GM13976 (cell line): ENCODE measurements at regions not wholly inside any gene's neighbourhood (a gene's known extent, or its start where the extent isn't known, plus 50 kb on each side); places are given as distances from the start of the nearest gene placed in this dataset.
"Not testable (repeated sequence)": the region's sequence is repeated elsewhere in the genome, so short reads cannot be mapped to it uniquely, and the experiment has no call there.

ENCODE experiments used
- DNase-seq: peaks from one replicate; pipeline ENCODE4 v3.0.0; 2012; ENCODE audit warnings: low spot score
- in situ Hi-C: fragments of 300-500 bp; cut with MboI; formaldehyde crosslinking; loops from one replicate; pipeline ENCODE4 v1.12.0; 2022; ENCODE audit warnings: low sequenced_read_pairs, mixed read lengths, inconsistent platforms; ENCODE audit not compliant: unreplicated experiment
- TF ChIP-seq, protein P1 (sequence below): IDR thresholded peaks from 2 replicates; pipeline ENCODE4 v1.5.1; 2012; ENCODE audit warnings: borderline replicate concordance, mild to moderate bottlenecking; ENCODE audit not compliant: insufficient read depth; ENCODE audit errors: extremely low read depth, missing control alignments, control extremely low read depth

DNA sequence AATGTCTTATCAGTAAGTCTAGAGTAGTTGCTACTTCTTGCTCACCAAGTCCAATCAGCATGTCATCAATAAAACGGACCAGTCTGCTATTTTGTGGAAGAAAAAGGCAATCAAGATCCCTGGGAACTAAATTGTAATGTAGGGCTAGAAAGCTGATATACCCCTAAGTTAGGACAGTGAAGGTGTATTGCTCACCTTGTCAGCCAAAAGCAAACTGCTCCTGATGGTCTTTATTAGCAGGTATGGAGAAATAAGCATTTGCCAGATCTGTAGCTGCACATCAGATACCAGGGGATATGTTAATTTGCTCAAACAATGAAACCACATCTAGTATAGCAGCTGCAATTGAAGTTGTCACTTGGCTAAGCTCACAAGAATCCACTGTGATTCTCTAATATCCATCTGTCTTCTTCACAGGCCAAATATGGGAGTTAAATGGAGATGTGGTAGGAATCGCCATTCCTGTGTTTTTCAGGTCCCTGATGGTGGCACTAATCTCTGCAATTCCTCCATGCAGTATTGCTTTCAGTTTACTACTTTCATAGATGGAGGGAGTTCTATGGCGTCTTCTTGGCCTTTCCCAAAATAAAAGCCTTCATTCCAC lies 75.0 kb downstream of the TMEM237 start:
- TF ChIP-seq, protein P1, sequence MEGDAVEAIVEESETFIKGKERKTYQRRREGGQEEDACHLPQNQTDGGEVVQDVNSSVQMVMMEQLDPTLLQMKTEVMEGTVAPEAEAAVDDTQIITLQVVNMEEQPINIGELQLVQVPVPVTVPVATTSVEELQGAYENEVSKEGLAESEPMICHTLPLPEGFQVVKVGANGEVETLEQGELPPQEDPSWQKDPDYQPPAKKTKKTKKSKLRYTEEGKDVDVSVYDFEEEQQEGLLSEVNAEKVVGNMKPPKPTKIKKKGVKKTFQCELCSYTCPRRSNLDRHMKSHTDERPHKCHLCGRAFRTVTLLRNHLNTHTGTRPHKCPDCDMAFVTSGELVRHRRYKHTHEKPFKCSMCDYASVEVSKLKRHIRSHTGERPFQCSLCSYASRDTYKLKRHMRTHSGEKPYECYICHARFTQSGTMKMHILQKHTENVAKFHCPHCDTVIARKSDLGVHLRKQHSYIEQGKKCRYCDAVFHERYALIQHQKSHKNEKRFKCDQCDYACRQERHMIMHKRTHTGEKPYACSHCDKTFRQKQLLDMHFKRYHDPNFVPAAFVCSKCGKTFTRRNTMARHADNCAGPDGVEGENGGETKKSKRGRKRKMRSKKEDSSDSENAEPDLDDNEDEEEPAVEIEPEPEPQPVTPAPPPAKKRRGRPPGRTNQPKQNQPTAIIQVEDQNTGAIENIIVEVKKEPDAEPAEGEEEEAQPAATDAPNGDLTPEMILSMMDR: no peak
- in situ Hi-C loops: no loop called here
- no peak for DNase-seq

DNA sequence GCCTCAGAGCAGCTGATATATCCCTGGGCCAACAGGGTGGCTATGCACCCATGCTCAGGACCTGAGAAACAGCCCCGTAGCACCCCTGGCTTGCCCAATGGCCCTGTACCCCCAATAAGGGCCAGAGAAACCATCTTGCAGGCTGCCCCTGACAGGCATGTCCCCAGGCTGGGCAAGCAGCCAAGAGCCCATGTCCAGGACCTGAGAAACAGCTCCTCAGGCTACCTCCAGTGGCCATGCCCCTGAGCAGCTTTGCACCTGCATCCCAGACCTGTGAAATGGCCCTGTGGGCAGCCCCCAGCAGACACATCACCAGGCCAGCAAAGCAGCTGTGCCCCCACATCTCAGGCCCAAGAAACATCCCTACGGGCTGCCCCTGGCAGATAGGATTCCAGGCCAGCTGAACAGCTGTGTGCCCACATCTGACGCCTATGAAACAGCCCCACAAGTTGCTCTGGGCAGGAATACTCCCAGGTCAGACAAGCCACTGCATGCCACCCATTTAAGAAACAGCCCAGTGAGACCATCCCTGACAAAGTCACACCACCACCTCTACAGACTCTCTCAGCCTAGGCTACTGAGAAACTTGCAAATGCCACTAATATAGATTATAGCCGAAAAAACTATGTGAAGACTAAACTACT lies 84.1 kb downstream of the TMEM237 start:
- in situ Hi-C loops: no loop called here
- TF ChIP-seq, protein P1: no peak
- no peak for DNase-seq

DNA sequence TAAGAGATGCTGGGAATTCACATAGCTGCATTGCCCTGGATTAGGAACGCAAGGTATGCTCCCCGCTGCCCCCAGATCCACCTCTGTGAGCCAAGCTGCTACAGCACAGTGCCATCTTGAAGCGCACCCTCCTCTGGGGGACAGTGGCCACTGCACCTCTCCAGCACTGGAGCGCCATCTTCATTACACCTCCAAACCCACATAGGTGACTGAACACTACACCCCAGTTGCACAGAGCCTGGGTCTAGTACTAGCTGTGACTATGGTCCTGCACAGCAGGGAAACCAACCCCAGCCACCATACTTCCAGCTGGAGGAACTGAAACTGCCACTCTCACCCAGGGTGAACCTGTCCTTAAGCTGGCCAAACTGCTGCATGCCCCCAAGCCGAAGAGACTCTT lies 84.6 kb downstream of the TMEM237 start:
- DNase-seq: no peak
- in situ Hi-C loops: no loop called here
- TF ChIP-seq, protein P1: no peak

DNA sequence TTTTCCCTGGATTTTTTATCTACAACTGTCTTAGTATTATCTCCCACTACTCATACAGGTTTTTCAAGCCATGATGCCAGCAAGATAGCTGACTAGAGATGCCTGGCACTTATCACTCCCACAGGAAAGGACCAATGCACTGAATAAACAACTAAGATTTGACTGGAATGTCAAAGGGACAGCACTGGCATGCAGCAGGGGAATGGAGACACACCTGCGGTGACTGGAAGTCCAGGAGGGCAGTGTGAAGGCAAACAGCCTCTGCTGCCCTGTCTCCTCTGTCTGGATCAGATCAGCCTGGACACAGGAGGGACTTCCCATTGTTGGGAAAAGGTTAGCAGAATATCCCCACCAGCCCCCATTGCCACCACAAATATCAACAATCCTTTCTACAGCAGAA lies 85.1 kb downstream of the TMEM237 start:
- no peak for DNase-seq
- TF ChIP-seq, protein P1: no peak
- in situ Hi-C loops: no loop called here

DNA sequence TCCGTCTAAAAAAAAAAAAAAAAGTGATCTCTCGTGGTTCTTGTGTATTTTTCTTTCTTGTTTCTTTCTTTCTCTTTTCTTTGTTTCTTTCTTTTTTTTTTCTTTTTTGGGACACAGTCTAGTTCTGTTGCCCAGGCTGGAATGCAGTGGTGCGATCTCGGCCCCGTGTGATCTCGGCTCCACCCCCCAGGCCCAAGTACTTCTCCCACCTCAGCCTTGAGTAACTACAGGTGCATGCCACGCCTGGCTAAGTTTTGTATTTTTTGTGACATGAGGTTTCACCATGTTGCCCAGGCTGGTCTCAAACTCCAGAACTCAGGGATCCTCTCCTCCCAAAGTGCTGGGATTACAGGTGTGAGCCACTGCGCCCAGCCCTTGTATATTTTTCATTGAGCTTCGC lies 91.4 kb downstream of the TMEM237 start:
- DNase-seq: no peak
- TF ChIP-seq, protein P1: no peak
- in situ Hi-C loops: no loop called here

DNA sequence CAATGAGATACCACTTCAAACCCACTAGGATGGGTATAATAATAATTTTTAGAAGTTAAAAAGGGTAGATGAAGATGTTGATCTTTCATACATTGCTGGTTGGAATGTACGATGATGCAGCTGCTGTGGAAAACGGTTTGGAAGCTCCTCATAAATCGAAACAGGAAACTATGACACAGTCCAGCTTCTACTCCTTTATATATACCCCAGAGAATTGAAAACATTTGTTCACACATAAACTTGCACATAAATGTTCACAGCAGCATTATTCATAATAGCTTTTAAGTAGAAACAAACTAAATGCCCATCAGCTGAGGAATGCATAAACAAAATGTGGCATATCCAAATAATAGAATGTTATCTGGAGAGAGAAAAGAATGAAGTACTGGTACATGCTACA lies 95.0 kb downstream of the STRADB start:
- no peak for DNase-seq
- TF ChIP-seq, protein P1: no peak
- in situ Hi-C loops: no loop called here

DNA sequence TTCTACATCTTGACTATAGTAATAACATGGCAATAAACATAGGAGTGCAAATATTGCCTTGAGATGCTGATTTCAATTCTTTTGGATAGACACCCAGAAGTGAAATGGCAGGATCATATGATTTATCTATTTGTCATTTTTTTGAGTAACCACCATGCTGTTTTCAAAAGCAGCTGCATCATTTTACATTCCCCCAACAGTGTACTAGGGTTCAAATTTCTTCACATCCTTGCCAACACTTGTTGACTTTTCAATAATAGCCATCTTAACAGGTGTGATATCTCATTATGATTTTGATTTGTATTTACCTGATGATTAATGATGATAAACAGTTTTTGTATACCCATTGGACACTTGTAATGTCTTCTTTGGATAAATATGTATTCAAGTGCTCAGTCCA lies 90.8 kb downstream of the STRADB start:
- DNase-seq: no peak
- TF ChIP-seq, protein P1: no peak
- in situ Hi-C loops: no loop called here

DNA sequence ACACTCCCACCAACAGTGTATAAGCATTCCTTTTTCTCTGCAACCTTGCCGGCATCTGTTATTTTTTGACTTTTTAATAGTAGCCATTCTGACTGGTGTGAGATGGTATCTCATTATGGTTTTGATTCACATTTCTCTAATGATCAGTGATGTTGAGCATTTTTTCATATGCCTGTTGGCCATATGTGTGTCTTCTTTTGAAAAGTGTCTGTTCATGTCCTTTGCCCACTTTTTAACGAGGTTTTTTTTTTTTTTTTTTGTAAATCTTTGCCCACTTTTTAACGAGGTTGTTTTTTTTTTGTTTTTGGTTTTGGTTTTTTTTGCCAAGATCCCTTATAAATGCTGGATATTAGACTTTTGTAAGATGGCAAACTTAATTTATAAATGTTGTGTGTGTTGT lies 87.7 kb downstream of the STRADB start:
- in situ Hi-C loops, DNase-seq: not testable (repeated sequence)
